Ectodermal cell (in vitro differentiated cells): ENCODE measurements at regions not wholly inside any gene's neighbourhood (a gene's known extent, or its start where the extent isn't known, plus 50 kb on each side); places are given as distances from the start of the nearest gene placed in this dataset.
A peak's percentile ranks its signal among the peaks of the same experiment; 100 is the strongest.

Experiments
- H3K27ac ChIP-seq: 2 replicates; pipeline ENCODE4 v1.7.0; 2013; ENCODE audit warnings: mild to moderate bottlenecking, low read depth, low read length; ENCODE audit not compliant: insufficient read depth, poor library complexity, severe bottlenecking
- H3K27me3 ChIP-seq: 2 replicates; pipeline ENCODE4 v1.7.0; 2013; ENCODE audit warnings: mild to moderate bottlenecking, low read length; ENCODE audit not compliant: insufficient read depth, control insufficient read depth, poor library complexity, severe bottlenecking
- H3K36me3 ChIP-seq: one replicate; pipeline ENCODE4 v1.7.0; 2013; ENCODE audit warnings: low read length; ENCODE audit not compliant: control insufficient read depth, insufficient read depth
- H3K4me1 ChIP-seq: one replicate; pipeline ENCODE4 v1.7.0; 2013; ENCODE audit warnings: low read length; ENCODE audit not compliant: control insufficient read depth, insufficient read depth
- H3K4me3 ChIP-seq: 2 replicates; pipeline ENCODE4 v1.7.0; 2013; ENCODE audit warnings: low read depth, low read length, control low read depth; ENCODE audit not compliant: insufficient read depth
- H3K9me3 ChIP-seq: 2 replicates; pipeline ENCODE4 v1.7.0; 2013; ENCODE audit warnings: mild to moderate bottlenecking, low read length, moderate library complexity; ENCODE audit not compliant: control insufficient read depth
- WGBS, 2 experiments: methylation state at CpG; one replicate each; pipeline ENCODE4 v1.1.7; 2013; ENCODE audit warnings: missing lambda C conversion rate in 2 of 2; 5-methylcytosine and 5-hydroxymethylcytosine counted together

DNA sequence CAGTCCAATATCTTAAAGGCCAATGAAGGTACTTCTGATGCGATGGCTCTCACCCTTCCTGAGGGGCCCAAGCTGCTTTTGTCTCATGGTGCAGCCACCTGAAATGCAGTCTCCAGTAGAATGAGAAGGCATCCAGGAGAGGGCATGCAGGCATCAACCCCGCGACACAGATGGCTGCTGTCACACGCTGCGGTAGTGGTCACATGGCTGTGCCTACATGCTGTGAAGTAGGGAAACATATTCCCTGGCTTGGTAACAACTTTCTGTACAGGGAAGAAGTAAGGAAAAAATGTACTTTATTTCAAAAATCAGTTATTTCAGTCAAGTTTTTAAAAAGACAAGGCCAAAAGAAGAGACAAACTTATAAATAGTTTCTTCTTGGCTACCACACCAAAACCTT is 139.9 kb downstream of the TRIML1 start:
- Histone ChIP-seq H3K4me1 (no peaks in the 10 kb centered on the region), H3K27me3 (peaks cover 23% of the 10 kb centered on the region), H3K27ac (no peak overlapping the region), H3K36me3 (no peaks in the 10 kb centered on the region), H3K4me3 (no peak overlapping the region), H3K9me3 (no peaks in the 10 kb centered on the region)
- 79 to 87% methylated on average over 5 of the region's 5 CpGs for WGBS, 2 experiments

DNA sequence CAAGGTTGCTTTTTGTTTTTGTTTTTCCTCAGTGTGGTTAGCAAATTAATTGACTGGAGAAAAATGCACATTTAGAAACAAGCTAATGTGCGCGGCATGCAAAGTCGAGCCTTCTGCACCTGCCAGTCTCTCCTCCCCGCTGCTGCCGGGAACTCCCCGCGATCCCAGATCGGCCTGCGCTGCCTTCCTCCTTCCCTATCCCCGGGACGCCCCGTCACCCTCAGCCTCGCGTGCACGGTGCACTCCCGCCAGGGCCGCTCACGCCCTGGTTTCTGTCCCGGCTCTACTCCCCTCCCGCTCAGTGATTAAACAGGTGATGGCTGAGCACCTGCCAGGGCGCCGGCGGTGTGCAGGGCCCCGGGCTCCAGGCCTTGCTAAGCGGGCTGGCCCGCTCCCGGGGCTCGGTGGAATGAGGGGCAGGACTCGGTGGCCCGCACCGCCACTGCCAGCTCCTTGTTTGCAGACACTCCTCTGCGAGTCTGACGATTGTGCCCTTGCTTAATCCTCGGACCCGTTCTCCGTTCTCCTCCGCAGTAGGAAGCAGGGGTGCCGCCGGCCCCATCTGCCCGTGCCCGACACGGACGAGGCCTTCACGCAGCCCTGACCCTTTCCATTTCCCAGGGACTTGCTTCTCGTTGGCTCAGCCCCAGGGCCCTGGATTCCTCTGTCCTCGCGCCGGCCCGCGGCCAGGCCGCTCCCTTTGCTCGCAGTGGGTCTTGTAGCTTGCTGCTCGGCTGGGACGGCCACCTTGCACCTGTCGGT is 143.4 kb downstream of the TRIML1 start:
- WGBS, 2 experiments: 20 to 24% methylated on average over 55 of the region's 55 CpGs
- no peaks in the 10 kb centered on the region for H3K9me3 ChIP-seq
- H3K36me3 ChIP-seq: no peaks in the 10 kb centered on the region
- peaks cover 23% of the 10 kb centered on the region for H3K27me3 ChIP-seq
- no peak overlapping the region for H3K27ac ChIP-seq
- H3K4me1 ChIP-seq: no peaks in the 10 kb centered on the region
- H3K4me3 ChIP-seq: peak overlapping the region; percentile 25

GRCh38 chr4:188287169-188287894 is 148.1 kb downstream of the TRIML1 start:
- 95 to 97% methylated on average over 9 to 11 of the region's 11 CpGs for WGBS, 2 experiments

GRCh38 chr4:188289531-188290125 is 150.4 kb downstream of the TRIML1 start:
- H3K9me3 ChIP-seq: no peaks in the 10 kb centered on the region

More at GRCh38 chr4:188287169-188287894, 148.1 kb downstream of the TRIML1 start:
- H3K27ac ChIP-seq: no peak overlapping the region
- H3K27me3 ChIP-seq: peaks cover 16% of the 10 kb centered on the region
- H3K9me3 ChIP-seq: no peaks in the 10 kb centered on the region
- no peaks in the 10 kb centered on the region for H3K36me3 ChIP-seq
- no peak overlapping the region for H3K4me3 ChIP-seq
- no peaks in the 10 kb centered on the region for H3K4me1 ChIP-seq

DNA sequence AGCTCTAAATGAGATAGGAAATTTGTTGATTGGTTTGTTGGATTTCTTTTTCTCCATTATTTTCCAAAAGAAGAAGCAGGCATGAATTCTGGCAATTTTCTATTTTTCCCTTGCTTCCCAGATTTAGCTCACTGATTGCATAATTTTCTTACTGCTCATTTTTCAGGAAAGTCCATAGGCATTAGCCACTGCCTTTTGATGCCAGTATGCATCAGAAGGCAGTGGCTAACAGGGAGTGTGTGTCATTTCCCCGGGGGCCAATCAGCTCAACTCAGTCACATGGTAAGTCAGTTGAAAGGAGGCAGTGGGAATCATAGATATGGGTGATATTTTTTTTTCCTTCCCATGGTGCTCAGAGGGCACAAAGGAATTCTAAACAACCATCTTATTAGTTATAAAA is 156.7 kb downstream of the TRIML1 start:
- H3K4me1 ChIP-seq: no peaks in the 10 kb centered on the region
- no peak overlapping the region for H3K27ac ChIP-seq
- no peaks in the 10 kb centered on the region for H3K9me3 ChIP-seq
- H3K36me3 ChIP-seq: no peaks in the 10 kb centered on the region
- no peak overlapping the region for H3K4me3 ChIP-seq
- H3K27me3 ChIP-seq: no peaks in the 10 kb centered on the region
- WGBS, 2 experiments: 95 to 100% methylated on average over 1 of the region's 1 CpG

More at GRCh38 chr4:188289531-188290125, 150.4 kb downstream of the TRIML1 start:
- Histone ChIP-seq H3K36me3 (no peaks in the 10 kb centered on the region), H3K27me3 (no peaks in the 10 kb centered on the region), H3K4me3 (no peak overlapping the region), H3K4me1 (no peaks in the 10 kb centered on the region), H3K27ac (no peak overlapping the region)
- 91 to 97% methylated on average over 4 of the region's 5 CpGs for WGBS, 2 experiments

- Histone ChIP-seq H3K4me1 (no peaks in the 10 kb centered on the region), H3K4me3 (no peak overlapping the region), H3K9me3 (no peaks in the 10 kb centered on the region), H3K36me3 (no peaks in the 10 kb centered on the region), H3K27me3 (no peaks in the 10 kb centered on the region), H3K27ac (no peak overlapping the region)
- 94 to 100% methylated on average over 1 of the region's 1 CpG for WGBS, 2 experiments
Measured at GRCh38 chr4:188296331-188296730, 157.1 kb downstream of the TRIML1 start.

DNA sequence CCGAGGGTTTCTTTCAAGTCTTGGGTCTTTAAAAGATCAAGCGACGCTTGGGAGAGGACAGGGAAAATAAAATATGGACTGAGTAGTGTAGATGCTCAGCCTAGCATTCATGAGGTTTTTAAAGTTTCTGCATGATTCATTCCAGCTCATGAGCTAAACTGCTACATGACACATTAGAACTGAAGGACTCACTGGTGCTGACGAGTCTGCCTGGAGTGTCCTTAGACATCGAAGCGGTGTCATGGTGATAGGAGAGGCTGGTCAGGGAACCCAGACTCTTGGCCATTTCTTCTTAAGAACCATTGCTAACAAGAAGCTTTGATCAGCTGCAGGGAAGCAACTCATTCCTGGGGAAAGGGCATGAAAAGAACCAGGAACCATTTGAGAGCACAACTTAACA is 158.6 kb downstream of the TRIML1 start:
- no peak overlapping the region for H3K27ac ChIP-seq
- WGBS, 2 experiments: 94 to 95% methylated on average over 6 of the region's 6 CpGs
- no peaks in the 10 kb centered on the region for H3K4me1 ChIP-seq
- no peak overlapping the region for H3K4me3 ChIP-seq
- no peaks in the 10 kb centered on the region for H3K27me3 ChIP-seq
- H3K36me3 ChIP-seq: no peaks in the 10 kb centered on the region
- no peaks in the 10 kb centered on the region for H3K9me3 ChIP-seq

DNA sequence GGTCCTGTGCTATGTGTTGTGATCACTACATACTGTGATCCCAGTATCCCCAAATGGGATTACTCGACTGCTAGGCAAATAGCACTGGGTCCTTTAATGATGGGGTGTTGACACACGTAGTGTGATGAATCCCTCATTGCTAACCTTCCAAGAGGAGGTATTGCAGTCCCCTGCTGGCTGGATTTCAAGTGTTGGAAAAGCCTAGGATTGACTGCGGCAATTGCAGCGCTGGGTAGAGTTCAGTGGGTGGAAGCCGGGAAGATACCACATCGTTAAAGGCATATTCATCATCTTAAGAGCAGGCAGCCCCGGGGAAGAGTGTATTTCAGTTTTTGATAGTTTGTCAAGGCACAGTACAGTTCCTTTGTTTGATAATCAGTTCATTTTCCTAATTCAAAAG is 159.9 kb downstream of the TRIML1 start:
- WGBS, 2 experiments: 91 to 95% methylated on average over 7 of the region's 7 CpGs
- H3K9me3 ChIP-seq: no peaks in the 10 kb centered on the region
- H3K4me3 ChIP-seq: no peak overlapping the region
- H3K36me3 ChIP-seq: no peaks in the 10 kb centered on the region
- H3K27me3 ChIP-seq: no peaks in the 10 kb centered on the region
- no peaks in the 10 kb centered on the region for H3K4me1 ChIP-seq
- H3K27ac ChIP-seq: no peak overlapping the region

DNA sequence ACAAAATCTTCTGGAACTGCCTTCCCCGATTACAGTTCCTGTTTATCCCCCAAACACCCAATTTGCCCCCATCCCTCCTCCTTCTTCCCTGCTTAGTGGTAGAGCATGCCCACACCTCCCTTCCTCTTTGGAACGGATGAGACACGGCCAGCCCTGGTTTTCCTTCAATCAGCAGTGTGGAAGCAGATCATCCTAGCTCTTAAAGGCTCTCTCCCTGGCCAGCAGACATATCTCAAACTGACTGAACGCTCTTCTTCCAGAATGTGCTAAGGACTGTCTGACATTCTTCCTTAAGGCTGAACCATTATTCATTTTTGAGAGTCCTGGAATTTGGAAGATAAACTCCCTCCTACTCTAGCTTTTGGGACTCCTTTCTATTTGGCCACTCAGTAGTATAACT is 161.1 kb downstream of the TRIML1 start:
- Histone ChIP-seq H3K36me3 (no peaks in the 10 kb centered on the region), H3K27ac (no peak overlapping the region), H3K9me3 (no peaks in the 10 kb centered on the region), H3K4me1 (no peaks in the 10 kb centered on the region), H3K27me3 (no peaks in the 10 kb centered on the region), H3K4me3 (no peak overlapping the region)
- WGBS, 2 experiments: 89 to 91% methylated on average over 4 of the region's 4 CpGs

DNA sequence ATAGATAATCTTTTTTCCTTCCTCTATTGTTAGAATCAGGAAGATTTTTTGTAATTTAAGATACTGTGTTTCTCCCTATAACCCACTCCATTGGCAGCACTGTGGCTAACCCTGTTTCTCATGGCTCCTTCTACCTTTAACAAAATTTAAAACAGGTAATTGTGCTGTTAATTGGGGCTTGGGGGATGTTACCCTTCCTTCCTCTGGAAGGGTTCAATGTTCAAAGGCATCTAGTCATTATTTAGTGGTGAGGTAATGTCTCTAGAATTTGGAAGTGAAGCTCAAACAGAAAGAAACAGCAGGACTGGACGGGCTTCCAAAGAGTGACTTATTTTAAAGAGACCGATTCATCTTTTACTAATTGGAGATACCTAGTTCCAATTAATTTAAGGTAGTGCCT is 166.4 kb downstream of the TRIML1 start:
- no peak overlapping the region for H3K27ac ChIP-seq
- no peaks in the 10 kb centered on the region for H3K36me3 ChIP-seq
- H3K9me3 ChIP-seq: no peaks in the 10 kb centered on the region
- H3K4me1 ChIP-seq: no peaks in the 10 kb centered on the region
- 88 to 92% methylated on average over 2 of the region's 2 CpGs for WGBS, 2 experiments
- H3K4me3 ChIP-seq: no peak overlapping the region
- H3K27me3 ChIP-seq: no peaks in the 10 kb centered on the region
